ENCODE measurements at regions not wholly inside any gene's neighbourhood (a gene's known extent, or its start where the extent isn't known, plus 50 kb on each side); places are given as distances from the start of the nearest gene placed in this dataset.

DNA sequence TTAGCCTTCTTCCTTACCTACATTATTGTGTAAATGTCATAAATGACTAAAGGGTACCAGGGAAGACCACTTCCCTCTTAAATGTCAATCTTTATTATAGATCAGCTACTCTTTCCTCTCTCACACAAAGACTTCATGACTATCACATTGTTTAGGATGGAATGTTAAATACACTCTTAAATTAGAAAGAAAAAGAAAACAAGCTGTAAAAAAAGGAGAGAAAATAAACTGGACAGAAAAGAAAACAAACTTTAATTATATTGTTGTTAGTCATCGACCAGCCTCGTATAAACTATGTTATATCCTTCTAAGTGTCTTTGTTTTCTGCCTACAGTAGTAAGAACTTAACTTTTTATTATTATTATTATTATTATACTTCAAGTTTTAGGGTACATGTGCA lies 666.4 kb upstream of the NR3C2 start:
- Histone ChIP-seq H2BK15ac (ENCODE audit: low read length) (no peak overlapping the region), H4K91ac (replicated peaks; ENCODE audit: insufficient read length, low read length) (no peak overlapping the region), H2BK20ac (ENCODE audit: low read length) (no peak overlapping the region), H3K4me1 (replicated peaks in 1 of 4; ENCODE audit: control insufficient read depth in 3 of 4, insufficient read depth in 4 of 4, low read length in 3 of 4) (no peaks in the 10 kb centered on the region), H3K23ac (ENCODE audit: insufficient read length) (no peak overlapping the region), H2AK5ac (ENCODE audit: low read depth, low read length) (no peak overlapping the region), H4K20me1 (replicated peaks in 1 of 2; ENCODE audit: control insufficient read depth in 1 of 2, insufficient read depth in 2 of 2, low read length in 2 of 2) (no peaks in the 10 kb centered on the region), H3K9me3 (ENCODE audit: insufficient read depth in 2 of 2, low read depth in 1 of 2, low read length in 1 of 2) (no peaks in the 10 kb centered on the region), H3K79me1 (ENCODE audit: low read depth, low read length) (no peaks in the 10 kb centered on the region), H4K5ac (ENCODE audit: insufficient read length, low read depth, low read length) (no peak overlapping the region), H2AFZ (ENCODE audit: low read length) (no peak overlapping the region), H3K27me3 (replicated peaks in 1 of 4; ENCODE audit: control insufficient read depth in 3 of 4, extremely low read depth in 1 of 4, insufficient read depth in 3 of 4, low read length in 3 of 4) (no peaks in the 10 kb centered on the region), H3K18ac (ENCODE audit: extremely low read depth, low read length) (no peak overlapping the region), H3K4ac (replicated peaks; ENCODE audit: insufficient read length, low read depth, low read length) (no peak overlapping the region), H3K4me2 (ENCODE audit: insufficient read depth in 1 of 2, low read depth in 2 of 2, low read length in 2 of 2) (no peak overlapping the region), H2BK12ac (ENCODE audit: low read depth, low read length) (no peak overlapping the region), H3K14ac (ENCODE audit: insufficient read length) (no peak overlapping the region), H3K9ac (replicated peaks in 1 of 4; ENCODE audit: extremely low read depth in 1 of 4, low read depth in 3 of 4, low read length in 3 of 4) (no peak overlapping the region), H3K4me3 (ENCODE audit: extremely low read depth in 1 of 4, insufficient read depth in 2 of 4, low read depth in 3 of 4, low read length in 4 of 4) (no peak overlapping the region), H3K23me2 (ENCODE audit: low read depth, low read length) (no peaks in the 10 kb centered on the region), H4K8ac (ENCODE audit: extremely low read depth, insufficient read depth, low read length) (no peak overlapping the region), H2BK120ac (replicated peaks; ENCODE audit: low read depth, low read length) (no peak overlapping the region), H3K27ac (ENCODE audit: low read depth, low read length) (no peak overlapping the region), H3K56ac (replicated peaks; ENCODE audit: insufficient read length, low read depth, low read length) (no peak overlapping the region), H2BK5ac (ENCODE audit: low read depth, low read length) (no peak overlapping the region), H3K79me2 (ENCODE audit: control insufficient read depth in 1 of 2, insufficient read depth in 2 of 2, low read length in 2 of 2) (no peaks in the 10 kb centered on the region), H3K36me3 (ENCODE audit: control insufficient read depth in 2 of 4, insufficient read depth in 4 of 4, low read length in 3 of 4) (no peaks in the 10 kb centered on the region)
- 98% methylated on average over 2 of the region's 2 CpGs; no CpG with 5 or more reads in 1 of the 2 experiments for WGBS, 2 experiments (ENCODE audit: extremely low coverage in 1 of 2, insufficient coverage in 1 of 2, insufficient read length in 1 of 2, insufficient replicate concordance in 2 of 2, low coverage in 1 of 2, low lambda C conversion rate in 2 of 2, missing lambda C conversion rate in 1 of 2)
- no peak for DNase-seq (ENCODE audit: low read depth in 1 of 2, low spot score in 2 of 2)
- TF ChIP-seq NANOG (IDR thresholded peaks at IDR 0.05; ENCODE audit: insufficient read depth, low read depth, low read length, poor library complexity, severe bottlenecking), result no peak
- CTCF ChIA-PET (ENCODE audit: partially characterized antibody), result no interaction called here
- no peak for FAIRE-seq
- POLR2A ChIA-PET (ENCODE audit: partially characterized antibody), result no interaction called here

Data from H1 (cell line).